NCI-H2171 treated with DMSO at 0.1 percent for 48 hours (cell line): ENCODE measurements at regions not wholly inside any gene's neighbourhood (a gene's known extent, or its start where the extent isn't known, plus 50 kb on each side); places are given as distances from the start of the nearest gene placed in this dataset.
"Not testable (repeated sequence)": the region's sequence is repeated elsewhere in the genome, so short reads cannot be mapped to it uniquely, and the experiment has no call there.

Experiments used
- DNase-seq: peaks from one replicate; lab custom pipeline; 2025; lab: John Stamatoyannopoulos, UW

- no peak for DNase-seq
Measured at GRCh38 chr18:61676773-61677434, 215.9 kb downstream of the RNF152 start.

GRCh38 chr18:61669320-61669719 lies 223.5 kb downstream of the RNF152 start:
- DNase-seq = no peak

GRCh38 chr18:61666876-61667590 lies 225.8 kb downstream of the RNF152 start:
- DNase-seq = no peak

DNA sequence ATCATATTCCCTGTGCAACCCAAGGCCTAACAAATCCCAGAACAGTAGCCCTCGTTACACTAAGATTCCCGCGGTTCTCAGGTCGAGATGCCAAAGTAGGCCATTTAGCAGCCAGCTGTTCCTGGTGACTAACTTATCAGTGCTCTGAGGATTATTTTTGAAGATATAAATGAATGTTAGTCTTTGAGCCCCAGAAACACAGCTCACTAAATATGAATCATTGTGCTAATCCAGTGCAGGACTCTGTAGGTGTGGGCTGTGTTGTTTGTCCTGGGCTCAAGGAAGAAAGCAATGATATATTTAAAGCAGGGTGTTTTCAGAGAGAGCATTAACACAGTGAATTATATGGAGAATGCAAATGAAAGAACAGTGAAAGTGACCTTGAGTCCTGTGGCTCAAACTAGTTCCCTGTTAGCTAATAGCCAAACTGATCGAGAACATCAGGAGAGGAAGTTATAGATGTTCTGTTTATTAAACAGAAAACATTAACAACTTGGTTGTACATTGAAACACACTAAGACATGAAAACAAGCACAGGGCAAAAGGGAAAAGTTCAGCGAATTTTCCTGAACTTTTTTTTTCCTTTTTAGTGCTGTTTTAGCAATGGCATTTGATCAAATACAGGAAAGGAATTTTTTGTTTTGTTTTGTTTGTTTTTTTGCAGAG lies 228.3 kb downstream of the RNF152 start:
- no peak for DNase-seq

- DNase-seq = no peak
Measured at GRCh38 chr18:61662726-61663125, 230.1 kb downstream of the RNF152 start.

DNA sequence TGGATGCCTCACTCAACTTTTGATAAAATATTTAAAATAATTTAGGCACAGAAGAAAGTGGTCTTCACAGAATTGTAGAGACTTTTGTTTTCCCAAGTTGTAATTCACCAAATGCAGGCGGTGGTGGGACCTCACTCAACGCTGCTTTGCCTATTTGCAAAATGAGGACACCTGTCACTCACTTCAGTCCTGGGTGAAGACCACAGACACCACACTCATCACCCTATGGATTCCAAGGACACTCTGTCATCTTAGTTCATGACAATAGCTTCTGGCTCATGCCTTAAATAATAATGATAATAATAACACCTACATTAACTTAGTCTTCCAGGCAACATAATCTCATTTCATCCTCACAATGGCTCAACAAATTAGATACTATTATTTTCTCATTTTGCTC lies 234.4 kb downstream of the RNF152 start:
- no peak for DNase-seq

GRCh38 chr18:61657066-61657732 lies 235.6 kb downstream of the RNF152 start:
- no peak for DNase-seq

DNA sequence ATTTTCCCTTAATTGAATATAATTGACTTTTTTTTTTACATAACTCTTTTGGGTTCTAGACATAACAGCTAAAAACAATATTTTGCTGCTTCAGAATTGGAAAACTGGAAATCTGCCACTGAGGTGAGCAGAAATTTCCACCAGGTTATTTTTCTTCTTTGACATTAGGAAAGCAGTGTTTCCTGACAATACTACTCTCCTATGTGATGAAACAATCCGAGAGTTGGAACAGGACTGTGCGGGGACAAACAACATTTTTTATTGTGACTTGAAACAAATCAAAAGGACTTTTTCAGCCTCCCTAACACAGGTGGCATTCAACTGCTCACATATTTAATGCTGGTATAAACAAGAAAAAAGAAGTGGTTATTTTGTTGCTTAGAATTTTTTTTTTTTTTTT lies 237.2 kb downstream of the RNF152 start:
- no peak for DNase-seq

DNA sequence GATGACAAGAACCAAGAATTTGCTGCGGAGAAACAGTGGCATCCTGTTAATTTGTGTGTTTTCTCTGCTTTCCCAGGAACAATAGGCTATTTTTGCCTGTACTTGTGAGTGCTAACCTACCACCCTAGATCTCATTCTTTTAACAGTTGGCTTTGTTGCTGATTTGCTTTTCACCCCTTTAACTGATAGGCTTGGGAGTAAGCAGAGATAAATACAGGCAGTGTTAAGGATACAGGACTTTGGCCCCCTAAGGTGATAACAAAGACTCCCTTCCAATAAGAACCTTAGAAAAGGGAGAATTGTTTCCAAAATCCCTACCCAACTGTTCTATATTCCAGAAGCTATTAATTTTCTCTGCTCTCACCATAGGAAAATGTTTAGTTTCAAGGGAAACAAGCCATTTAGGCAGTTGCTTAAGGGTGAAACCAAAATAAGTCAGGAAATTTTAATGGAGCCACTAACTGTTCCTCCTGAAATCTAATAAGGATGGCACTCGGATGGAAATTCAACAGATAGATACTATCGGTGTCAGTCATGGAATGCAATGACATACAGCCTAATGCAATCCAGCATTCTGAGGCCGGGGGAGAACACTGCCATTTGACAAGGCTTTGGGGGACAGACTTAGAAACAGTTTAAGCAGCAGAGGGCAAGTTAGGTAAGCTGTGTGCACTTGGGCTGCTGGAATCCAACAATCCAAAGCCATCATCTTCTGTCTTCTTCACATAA lies 238.8 kb downstream of the RNF152 start:
- DNase-seq = no peak

- no peak for DNase-seq
Measured at GRCh38 chr18:61651880-61652268, 240.9 kb downstream of the RNF152 start.

- DNase-seq = no peak
Measured at GRCh38 chr18:61651145-61651879, 241.5 kb downstream of the RNF152 start.

DNA sequence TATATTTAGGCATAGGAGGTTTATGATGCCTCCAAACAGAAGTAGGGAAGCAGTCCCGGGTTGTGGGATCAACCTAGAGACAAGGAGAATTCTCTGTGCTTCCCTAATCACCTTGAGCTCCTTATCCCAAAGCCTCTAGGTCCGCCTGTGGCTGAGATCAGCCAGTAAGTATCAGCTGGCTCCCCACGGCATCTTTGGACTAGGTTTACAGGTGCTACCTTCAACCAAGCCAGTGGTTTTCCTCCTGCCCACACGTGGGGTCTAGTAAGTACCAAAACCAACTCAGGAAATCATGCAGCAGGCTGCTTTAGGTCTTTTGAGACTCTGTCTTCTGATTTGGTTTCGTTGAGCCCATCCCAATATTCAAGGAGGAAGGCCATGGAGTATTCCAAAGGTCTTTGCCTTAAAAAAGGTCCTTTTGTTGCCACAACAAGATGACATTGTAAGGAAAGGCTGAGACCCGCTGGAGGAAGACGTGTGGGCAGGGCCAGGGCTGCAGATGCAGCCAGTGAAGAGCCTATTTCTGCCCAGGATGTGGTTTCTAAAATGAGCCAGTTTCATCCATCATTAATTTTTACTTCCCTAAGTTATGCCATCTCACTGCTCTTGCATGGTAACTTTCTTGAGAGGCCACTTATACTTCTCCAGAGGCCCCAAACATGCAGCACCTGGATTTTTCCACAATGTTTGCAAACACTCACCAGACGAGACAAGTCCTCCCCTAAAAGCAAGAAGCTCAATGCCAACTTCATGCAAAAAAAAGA lies 248.7 kb downstream of the RNF152 start:
- DNase-seq = no peak

- no peak for DNase-seq
Measured at GRCh38 chr18:61639886-61640285, 252.9 kb downstream of the RNF152 start.

DNA sequence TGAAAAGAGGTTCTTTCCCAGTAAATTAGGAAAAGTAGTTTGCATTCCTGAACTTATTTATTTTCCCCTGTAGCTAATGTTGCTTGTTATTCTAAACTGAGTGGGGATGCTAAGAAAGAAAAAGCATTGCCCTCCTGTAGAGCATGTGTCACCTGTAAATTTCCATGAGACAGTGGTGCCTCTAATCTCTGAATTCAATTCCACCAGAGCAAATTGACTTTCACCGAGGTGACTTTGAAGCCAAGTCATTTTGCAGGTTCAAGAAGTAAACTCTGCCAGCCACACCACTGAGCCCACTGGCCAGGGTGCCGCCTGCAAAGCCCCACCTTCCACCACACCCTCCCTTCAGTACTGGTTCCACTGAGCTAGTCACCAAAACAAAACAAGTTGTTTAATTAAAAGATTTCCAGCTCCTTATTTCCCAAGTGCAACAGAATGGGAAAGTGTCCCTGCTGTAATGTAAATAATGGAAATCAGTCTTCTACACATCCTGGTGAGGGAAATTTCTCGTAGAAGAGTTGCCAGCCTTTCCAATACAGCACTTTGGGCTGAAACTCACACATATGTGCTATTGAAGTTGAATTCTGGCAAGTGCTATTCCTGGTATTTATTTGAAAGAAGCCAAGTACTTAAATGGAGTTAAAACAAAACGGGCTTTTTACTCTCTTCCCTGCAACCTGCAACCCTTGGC lies 254.8 kb downstream of the RNF152 start:
- no peak for DNase-seq

DNA sequence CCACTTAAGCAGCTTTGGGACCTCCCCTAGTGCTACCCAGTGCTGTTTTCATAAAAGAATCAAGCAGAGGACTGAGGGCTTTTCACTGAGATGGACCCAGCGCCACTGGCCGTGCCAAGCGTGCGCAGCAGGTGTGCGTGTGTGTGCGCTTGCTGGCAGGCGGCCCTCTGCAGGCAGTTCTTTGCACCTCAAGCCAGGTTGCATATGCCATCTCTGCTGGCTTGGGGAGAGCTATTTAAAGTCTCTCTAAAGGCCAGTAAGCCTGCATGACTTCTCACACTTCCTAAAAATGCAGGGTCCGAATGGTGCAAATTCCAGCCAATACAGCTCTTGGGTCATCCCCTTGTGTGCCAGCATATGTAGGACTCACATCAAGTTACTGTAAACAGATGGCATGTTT lies 255.5 kb downstream of the RNF152 start:
- DNase-seq = no peak

- DNase-seq = peak; percentile 29
Measured at GRCh38 chr18:61635901-61636528, 256.8 kb downstream of the RNF152 start.

DNA sequence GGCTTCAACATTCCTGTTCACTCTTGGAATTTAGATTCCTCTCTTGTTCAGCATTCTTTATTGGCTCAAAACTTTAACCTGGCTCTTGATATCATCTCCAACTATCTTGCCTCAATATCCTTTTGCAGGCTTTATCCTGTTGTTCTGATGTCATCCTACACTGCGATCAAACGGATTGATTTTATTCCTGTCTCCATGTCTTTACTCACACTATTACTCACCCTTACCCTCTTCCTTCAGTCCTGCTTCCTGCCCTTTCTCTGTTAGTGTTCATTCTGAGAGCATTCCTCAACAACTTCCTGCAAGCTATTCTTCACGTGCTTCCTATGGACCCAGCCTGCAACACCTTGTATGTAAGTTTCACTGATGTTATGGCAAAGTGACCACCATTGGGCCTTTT lies 264.7 kb downstream of the RNF152 start:
- no peak for DNase-seq

GRCh38 chr18:61624631-61625030 lies 268.2 kb downstream of the RNF152 start:
- not testable (repeated sequence) for DNase-seq

GRCh38 chr18:61619783-61620182 lies 273.0 kb downstream of the RNF152 start:
- DNase-seq = no peak

DNA sequence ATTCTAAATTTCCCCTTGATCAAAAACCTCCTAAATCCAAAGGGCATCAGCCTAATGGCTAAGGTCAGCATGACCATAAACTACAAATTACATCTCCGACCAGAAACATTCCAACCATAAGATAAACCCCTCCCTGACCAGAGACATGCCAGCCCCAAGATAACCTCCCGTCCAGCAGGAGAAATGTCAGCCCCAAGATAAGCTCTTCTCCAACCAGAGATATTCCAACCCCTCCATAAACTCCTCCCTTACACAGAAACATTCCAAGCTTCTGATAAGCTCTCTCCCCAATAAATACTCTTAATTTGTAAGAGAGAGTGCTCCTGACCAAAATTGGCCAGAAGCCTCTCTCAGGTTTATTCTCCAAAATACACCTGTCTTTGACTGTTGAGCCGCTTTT lies 274.0 kb downstream of the RNF152 start:
- no peak for DNase-seq
